HG03060 (cell line): ENCODE measurements at regions not wholly inside any gene's neighbourhood (a gene's known extent, or its start where the extent isn't known, plus 50 kb on each side); places are given as distances from the start of the nearest gene placed in this dataset.
"Not testable (repeated sequence)": the region's sequence is repeated elsewhere in the genome, so short reads cannot be mapped to it uniquely, and the experiment has no call there.

ENCODE experiments used
- ATAC-seq: cut with Tn5 transposase; IDR thresholded peaks from one replicate; pipeline ENCODE4 v1.9.1; 2021; ENCODE audit warnings: low read depth, moderate number of reproducible peaks; ENCODE audit not compliant: unreplicated experiment

DNA sequence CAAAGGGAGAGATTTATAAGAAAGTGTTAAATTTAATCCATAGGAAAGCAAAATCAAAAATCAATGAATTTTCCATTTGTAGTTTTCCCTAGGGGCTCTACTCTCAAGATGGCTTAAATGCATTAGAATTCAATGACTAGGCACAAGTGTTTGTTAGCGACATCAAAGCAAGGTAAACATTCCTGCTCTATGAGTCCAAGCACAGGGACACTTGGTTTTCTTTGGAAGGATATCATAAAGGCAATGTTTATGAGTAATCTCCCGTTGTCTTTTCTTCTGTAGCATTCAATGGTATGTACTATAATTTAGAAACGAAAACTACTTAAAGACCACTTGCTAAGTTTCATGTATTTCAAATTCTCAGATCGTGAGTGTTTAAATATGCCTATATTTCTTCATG lies 54.8 kb upstream of the ZNF717 start:
- not testable (repeated sequence) for ATAC-seq

GRCh38 chr3:75850301-75851008 lies 65.1 kb upstream of the ZNF717 start:
- ATAC-seq = not testable (repeated sequence)

DNA sequence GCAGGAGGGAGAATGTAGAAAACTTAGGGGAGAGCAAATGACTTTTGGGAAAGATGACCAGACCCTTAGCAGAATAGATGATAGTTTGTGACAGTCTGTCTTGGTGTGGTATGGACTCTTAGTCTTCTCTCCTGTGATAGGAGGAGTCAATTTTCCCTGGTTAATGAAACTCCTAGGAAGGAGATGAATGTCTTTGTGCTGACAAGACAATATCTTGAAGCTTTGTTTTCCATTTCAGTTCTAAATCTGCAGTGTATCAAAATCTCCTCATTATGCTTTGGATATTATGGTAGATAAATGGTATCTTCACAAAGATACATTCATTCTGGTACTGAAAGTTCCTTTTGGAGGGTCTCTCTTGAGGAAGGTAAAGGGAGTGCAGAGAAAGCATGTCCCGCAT lies 77.8 kb upstream of the ZNF717 start:
- ATAC-seq = no peak

- ATAC-seq = no peak
These were observed 78.5 kb upstream of the ZNF717 start for GRCh38 chr3:75863878-75864277.

GRCh38 chr3:75883719-75884118 lies 98.4 kb upstream of the ZNF717 start:
- ATAC-seq = not testable (repeated sequence)

DNA sequence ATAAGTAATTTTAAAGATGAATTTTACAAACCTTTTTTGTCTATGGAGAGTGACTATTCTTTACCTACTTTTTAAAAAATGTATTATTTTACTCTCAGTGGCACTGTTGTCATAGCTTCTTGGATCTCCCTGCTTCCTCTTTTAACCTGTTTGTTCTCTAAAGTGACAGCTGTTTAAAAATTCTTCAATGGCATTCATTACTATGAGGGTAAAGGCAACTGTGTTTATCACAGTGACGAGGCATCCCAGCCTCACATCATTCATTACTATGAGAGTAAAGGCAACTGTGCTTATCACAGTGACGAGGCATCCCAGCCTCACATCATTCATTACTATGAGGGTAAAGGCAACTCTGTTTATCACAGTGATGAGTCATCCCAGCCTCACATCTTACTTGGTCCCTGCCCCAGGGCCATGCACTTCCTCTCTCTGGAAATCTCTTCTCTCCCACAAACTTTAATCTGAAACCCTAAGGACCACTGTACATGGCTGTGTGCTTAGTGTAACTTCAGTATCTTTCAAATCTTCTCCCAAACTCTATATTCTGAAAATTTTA lies 101.7 kb upstream of the ZNF717 start:
- ATAC-seq = no peak

GRCh38 chr3:75894234-75894633 lies 108.9 kb upstream of the ZNF717 start:
- ATAC-seq = no peak

DNA sequence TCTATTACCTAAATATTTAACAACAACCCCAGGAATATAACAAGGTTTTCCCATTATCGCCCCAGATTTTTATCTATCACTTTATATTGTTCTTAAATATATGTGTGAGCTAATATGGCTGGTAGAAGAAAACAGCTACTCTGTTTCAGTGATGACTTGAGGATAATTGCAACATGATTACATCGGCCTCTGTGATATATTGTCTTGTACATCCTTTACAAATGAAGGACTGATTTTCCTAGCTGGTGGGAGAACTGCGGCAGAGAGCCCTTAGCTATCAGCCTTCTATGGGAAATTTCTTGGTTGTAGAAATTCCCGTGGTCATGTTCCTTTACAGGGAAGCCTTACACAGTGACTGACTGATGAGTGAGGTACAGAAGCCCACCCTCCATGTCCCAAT lies 110.9 kb upstream of the ZNF717 start:
- ATAC-seq = no peak

DNA sequence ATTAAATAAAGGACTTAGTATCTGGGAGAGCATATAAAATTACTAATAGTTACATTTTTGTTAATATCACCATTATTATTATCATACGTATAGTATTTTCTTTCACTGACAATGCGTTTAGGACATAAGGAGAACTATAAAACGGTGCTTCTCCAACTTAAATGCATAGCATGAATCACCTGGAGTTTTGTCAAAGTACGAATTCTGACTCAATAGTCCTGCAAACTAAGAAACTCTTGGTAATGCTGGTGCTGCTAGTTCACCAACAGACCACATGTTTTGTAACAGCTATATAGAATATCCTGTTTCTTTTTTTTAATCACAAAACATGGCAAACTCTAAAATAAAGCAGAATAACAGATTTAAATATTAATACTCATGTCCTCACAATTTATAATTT lies 116.1 kb upstream of the ZNF717 start:
- not testable (repeated sequence) for ATAC-seq

DNA sequence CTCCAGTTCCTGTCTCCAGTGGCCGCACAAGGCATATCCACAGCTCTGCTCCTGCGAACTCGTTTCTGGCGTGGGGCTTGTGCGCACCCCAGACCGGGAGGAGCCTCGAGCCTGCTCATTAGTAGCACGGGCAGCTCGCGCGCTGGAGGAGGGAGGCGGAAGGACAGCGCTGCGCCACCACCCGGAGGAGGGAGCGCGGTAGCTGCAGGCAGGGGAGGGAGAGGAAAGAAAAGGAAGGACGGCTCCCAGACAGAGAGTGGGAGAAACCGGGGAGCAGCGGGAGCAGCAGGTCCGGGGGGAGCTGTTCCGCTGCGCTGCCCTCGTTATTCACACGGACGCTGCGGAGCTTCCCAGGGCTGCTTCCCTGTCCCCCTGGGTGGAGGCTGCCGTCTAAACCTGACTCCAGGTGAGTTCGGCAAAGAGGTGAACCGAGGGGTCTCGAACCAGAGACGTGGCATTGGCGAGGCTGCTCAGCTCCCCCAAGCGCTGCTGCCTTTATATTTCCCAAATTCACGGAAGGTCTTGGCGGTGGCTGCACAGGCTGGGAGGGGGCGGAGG lies 121.3 kb upstream of the ZNF717 start:
- no peak for ATAC-seq

GRCh38 chr3:75913800-75914350 lies 128.5 kb upstream of the ZNF717 start:
- ATAC-seq = no peak

DNA sequence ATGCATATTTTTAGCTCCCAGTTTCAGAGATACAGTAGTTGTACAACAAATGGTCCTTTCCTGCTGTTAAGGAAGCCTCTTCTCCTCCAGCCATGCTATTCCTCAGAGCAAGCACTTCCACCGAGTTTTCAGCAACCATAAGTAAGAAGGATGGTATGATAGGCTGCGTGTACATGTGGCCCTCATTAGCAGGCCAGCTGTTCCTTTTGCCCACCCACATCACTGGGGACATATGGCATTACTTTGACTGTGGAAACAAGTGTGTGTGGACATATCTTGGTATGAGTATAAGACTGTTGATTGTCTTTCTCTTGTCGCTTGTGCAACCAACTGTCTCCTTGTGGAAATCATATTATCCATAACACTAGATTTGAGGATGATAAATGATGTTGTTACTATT lies 129.4 kb upstream of the ZNF717 start:
- ATAC-seq = not testable (repeated sequence)

- no peak for ATAC-seq
These were observed 153.6 kb upstream of the ZNF717 start for GRCh38 chr3:75938921-75939320.

GRCh38 chr3:75951941-75952340 lies 166.6 kb upstream of the ZNF717 start:
- ATAC-seq = no peak

- not testable (repeated sequence) for ATAC-seq
These were observed 174.7 kb upstream of the ZNF717 start for GRCh38 chr3:75960031-75960430.

- ATAC-seq = not testable (repeated sequence)
These were observed 176.7 kb upstream of the ZNF717 start for GRCh38 chr3:75962054-75962453.

DNA sequence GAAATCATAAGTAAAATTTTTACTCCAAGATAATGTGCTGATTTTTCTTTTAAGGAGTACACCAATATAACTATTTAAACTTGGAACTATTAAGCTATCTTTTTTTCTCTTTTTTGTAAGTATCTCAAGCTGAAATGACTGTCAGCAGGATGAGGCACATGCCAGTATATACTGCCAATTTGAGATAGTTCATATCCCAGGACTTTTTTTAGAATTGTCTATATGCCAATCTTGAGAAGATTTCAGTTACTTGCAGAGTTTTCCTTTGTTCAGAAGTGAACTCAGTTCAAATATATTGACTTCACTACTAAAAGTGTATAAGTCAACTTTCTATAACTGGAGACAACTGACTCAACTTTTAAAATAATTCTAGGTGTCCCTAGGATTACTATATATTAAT lies 181.7 kb upstream of the ZNF717 start:
- ATAC-seq = no peak

DNA sequence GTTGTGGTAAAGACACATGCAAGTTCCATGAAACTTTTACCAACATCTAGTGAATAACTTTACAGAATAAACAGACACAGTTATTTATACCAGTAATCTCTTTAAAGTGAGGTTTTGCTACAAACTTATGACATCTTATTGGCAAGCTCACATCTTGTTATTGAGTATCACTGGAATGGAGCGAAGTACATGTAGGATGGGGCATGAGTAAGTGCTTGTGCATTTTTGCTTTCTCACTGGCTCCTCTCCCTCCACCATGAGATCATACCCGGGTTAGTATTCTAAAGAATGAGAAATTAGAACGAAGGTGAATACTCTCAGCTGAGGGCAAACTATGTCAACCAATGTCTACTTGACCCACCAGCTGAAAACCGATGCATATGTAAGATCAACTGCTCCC lies 193.3 kb upstream of the ZNF717 start:
- no peak for ATAC-seq

GRCh38 chr3:75981401-75981800 lies 196.1 kb upstream of the ZNF717 start:
- no peak for ATAC-seq

- no peak for ATAC-seq
These were observed 196.8 kb upstream of the ZNF717 start for GRCh38 chr3:75982151-75982550.

DNA sequence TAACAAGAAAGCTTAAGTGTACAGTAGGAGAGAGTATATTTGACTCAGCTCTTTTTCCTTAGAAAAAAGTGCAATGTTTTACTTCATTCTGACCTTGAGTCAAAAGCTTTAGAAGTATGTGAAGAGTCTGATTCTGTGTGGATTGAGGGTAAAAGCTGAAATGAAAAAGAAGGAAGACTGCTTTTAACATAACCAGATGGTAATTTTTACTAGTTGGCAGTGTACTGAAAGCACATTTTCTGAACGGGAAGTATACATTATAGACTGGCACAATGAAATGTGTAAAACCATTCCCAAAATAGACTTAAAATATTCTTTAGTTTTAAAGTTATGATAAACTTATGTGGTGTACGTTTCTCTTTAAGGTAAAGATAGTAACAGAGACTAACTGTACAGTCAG lies 197.8 kb upstream of the ZNF717 start:
- no peak for ATAC-seq
